Endothelial cell of umbilical vein (primary cell): ENCODE measurements at regions not wholly inside any gene's neighbourhood (a gene's known extent, or its start where the extent isn't known, plus 50 kb on each side); places are given as distances from the start of the nearest gene placed in this dataset.

Experiments used
- CTCF ChIP-seq, 2 donors: IDR thresholded peaks; 1 replicate in 1 of 2; 2 replicates in 1 of 2; pipeline ENCODE4 v1.5.1; 2011; ENCODE audit warnings: low read length in 2 of 2, mild to moderate bottlenecking in 2 of 2, moderate library complexity in 2 of 2, control low read depth in 1 of 2, inconsistent platforms in 1 of 2, low read depth in 1 of 2; ENCODE audit not compliant: insufficient read depth in 1 of 2; ENCODE audit errors: extremely low read depth in 1 of 2
- FOS ChIP-seq: IDR thresholded peaks from 2 replicates; pipeline ENCODE4 v1.6.1; 2011; ENCODE audit warnings: mild to moderate bottlenecking, low read length, moderate library complexity, borderline replicate concordance; ENCODE audit not compliant: insufficient read depth
- MYC ChIP-seq: IDR thresholded peaks from one replicate; pipeline ENCODE4 v1.6.1; 2011; ENCODE audit warnings: mild to moderate bottlenecking, low read depth, low read length
- POLR2A ChIP-seq: IDR thresholded peaks from 2 replicates; pipeline ENCODE4 v1.6.1; 2012; ENCODE audit warnings: low read depth, mild to moderate bottlenecking, control low read depth, low read length
- POLR2AphosphoS5 ChIP-seq: IDR thresholded peaks from 2 replicates; pipeline ENCODE4 v1.6.1; 2012; ENCODE audit warnings: low read depth, mild to moderate bottlenecking, control low read depth, low read length, moderate library complexity; ENCODE audit not compliant: insufficient read depth

DNA sequence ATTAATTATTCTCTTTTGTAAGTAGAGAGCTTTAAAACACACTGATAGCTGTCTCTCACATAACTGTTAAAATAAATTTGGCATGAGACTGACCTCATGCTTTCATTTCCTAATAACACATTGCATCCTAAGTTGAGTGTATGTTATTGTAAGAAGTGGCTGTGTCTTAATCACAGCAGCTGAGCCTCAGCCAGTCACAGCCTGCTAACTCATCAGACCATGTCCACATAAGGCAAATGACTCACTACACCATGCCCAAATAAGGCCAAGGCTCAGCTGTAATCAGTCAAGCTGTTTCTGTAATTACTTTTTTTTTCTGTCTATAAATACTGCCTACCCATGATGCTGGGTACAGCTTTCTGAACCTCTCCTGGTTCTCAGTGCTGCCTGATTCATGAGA, 860.9 kb downstream of the XPNPEP1 start:
- TF ChIP-seq FOS = no peak
- no peak for TF ChIP-seq CTCF (IDR thresholded peaks at IDR 0.05; ENCODE audit: extremely low read depth in 1 of 2, insufficient read depth in 1 of 2, low read depth in 1 of 2, low read length in 2 of 2)
- TF ChIP-seq POLR2AphosphoS5 = no peak
- no peak for TF ChIP-seq MYC
- no peak for TF ChIP-seq POLR2A
